ENCODE measurements at regions not wholly inside any gene's neighbourhood (a gene's known extent, or its start where the extent isn't known, plus 50 kb on each side); places are given as distances from the start of the nearest gene placed in this dataset.

- TF ChIP-seq EZH2phosphoT487 (IDR thresholded peaks at IDR 0.05; ENCODE audit: borderline replicate concordance, low read length) (no peak), EZH2 (IDR thresholded peaks at IDR 0.05; ENCODE audit: low read length, unreplicated experiment) (no peak)
- TF ChIP-seq, protein P1, sequence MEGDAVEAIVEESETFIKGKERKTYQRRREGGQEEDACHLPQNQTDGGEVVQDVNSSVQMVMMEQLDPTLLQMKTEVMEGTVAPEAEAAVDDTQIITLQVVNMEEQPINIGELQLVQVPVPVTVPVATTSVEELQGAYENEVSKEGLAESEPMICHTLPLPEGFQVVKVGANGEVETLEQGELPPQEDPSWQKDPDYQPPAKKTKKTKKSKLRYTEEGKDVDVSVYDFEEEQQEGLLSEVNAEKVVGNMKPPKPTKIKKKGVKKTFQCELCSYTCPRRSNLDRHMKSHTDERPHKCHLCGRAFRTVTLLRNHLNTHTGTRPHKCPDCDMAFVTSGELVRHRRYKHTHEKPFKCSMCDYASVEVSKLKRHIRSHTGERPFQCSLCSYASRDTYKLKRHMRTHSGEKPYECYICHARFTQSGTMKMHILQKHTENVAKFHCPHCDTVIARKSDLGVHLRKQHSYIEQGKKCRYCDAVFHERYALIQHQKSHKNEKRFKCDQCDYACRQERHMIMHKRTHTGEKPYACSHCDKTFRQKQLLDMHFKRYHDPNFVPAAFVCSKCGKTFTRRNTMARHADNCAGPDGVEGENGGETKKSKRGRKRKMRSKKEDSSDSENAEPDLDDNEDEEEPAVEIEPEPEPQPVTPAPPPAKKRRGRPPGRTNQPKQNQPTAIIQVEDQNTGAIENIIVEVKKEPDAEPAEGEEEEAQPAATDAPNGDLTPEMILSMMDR (conservative IDR thresholded peaks at IDR 0.05; ENCODE audit: low read depth, low read length) = no peak
Measured at GRCh38 chr12:127277882-127278281, 989.1 kb upstream of the TMEM132C start.

Measured in PC-3 (cell line).